ENCODE measurements at regions not wholly inside any gene's neighbourhood (a gene's known extent, or its start where the extent isn't known, plus 50 kb on each side); places are given as distances from the start of the nearest gene placed in this dataset.

GRCh38 chr2:215769246-215769645, 244.1 kb downstream of the MREG start (continued):
- TF ChIP-seq ZNF609 (CRISPR knock-in tag; IDR thresholded peaks at IDR 0.05; ENCODE audit: borderline replicate concordance) (no peak), ZEB2 (IDR thresholded peaks at IDR 0.05) (no peak), GATA2 (CRISPR knock-in tag; IDR thresholded peaks at IDR 0.05) (no peak), ZKSCAN8 (CRISPR knock-in tag; IDR thresholded peaks at IDR 0.05) (no peak)

GRCh38 chr2:215767625-215768024, 245.7 kb downstream of the MREG start:
- in situ Hi-C loops (cut with MboI) (no loop called here), intact Hi-C loops (cut with micrococcal nuclease) (no loop called here)
- 38% methylated on average over 1 of the region's 1 CpG for WGBS (ENCODE audit: insufficient coverage, low coverage, missing lambda C conversion rate)
- Histone ChIP-seq H3K4me2 (ENCODE audit: insufficient read depth, low read length) (no peak overlapping the region), H3K9ac (ENCODE audit: insufficient read depth in 1 of 2, low read depth in 2 of 2, low read length in 2 of 2) (no peak overlapping the region), H2AFZ (ENCODE audit: low read depth, low read length) (peak overlapping the region; percentile 75; the same call in 1 of the 2 replicates), H3K9me1 (ENCODE audit: control insufficient read depth, insufficient read depth, low read length) (no peaks in the 10 kb centered on the region), H3K79me2 (ENCODE audit: control insufficient read depth, insufficient read depth, low read length) (no peaks in the 10 kb centered on the region), H3K27ac (ENCODE audit: extremely low read depth, low read depth, low read length) (no peak overlapping the region), H3K36me3 (ENCODE audit: control insufficient read depth, insufficient read depth, low read length) (no peaks in the 10 kb centered on the region), H4K20me1 (replicated peaks; ENCODE audit: control insufficient read depth, insufficient read depth, low read length) (no peaks in the 10 kb centered on the region), H3K9me3 (replicated peaks; ENCODE audit: control insufficient read depth, insufficient read depth, low read depth, low read length) (no peaks in the 10 kb centered on the region), H3K4me3 (no peak overlapping the region), H3K27me3 (ENCODE audit: control insufficient read depth in 2 of 2, insufficient read depth in 2 of 2, low read length in 2 of 2) (no peaks in the 10 kb centered on the region), H3K4me1 (replicated peaks in 1 of 2; ENCODE audit: control insufficient read depth in 2 of 2, insufficient read depth in 2 of 2, low read length in 2 of 2) (peaks cover 6 to 30% of the 10 kb centered on the region in 2 experiments)
- TF ChIP-seq SMARCA4 (IDR thresholded peaks at IDR 0.05): no peak
- TF ChIP-seq ZNF398 (CRISPR knock-in tag; IDR thresholded peaks at IDR 0.05): no peak
- TF ChIP-seq CXXC5 (CRISPR knock-in tag; IDR thresholded peaks at IDR 0.05): no peak
- TF ChIP-seq ZNF311 (CRISPR knock-in tag; IDR thresholded peaks at IDR 0.05): no peak
- no peak for TF ChIP-seq PHF21A (IDR thresholded peaks at IDR 0.05; ENCODE audit: borderline replicate concordance, low read depth)
- TF ChIP-seq HMGN3 (IDR thresholded peaks at IDR 0.05; ENCODE audit: borderline replicate concordance, extremely low read depth, insufficient read length, low read depth, low read length): no peak
- no peak for TF ChIP-seq CGGBP1 (CRISPR knock-in tag; IDR thresholded peaks at IDR 0.05)
- TF ChIP-seq ZNF133 (CRISPR knock-in tag; IDR thresholded peaks at IDR 0.05): no peak
- TF ChIP-seq FUS (optimal IDR thresholded peaks at IDR 0.05; ENCODE audit: low read depth, low read length): no peak
- TF ChIP-seq ARID3A (IDR thresholded peaks at IDR 0.05; ENCODE audit: borderline replicate concordance, low read depth, low read length): no peak
- no peak for DNase-seq (ENCODE audit: extremely low read depth in 1 of 4, low spot score in 3 of 4)
- FAIRE-seq: peak; percentile 62
- no TSS peak for BruUV-seq (replicated peaks)
- ChIA-PET CTCF (ENCODE audit: low intra/inter-chr PET ratio) (no interaction called here), POLR2A (interaction anchor here (1.2 to 1.6 kb wide), 2 partner anchors 18 to 478 kb away, joined by 3 to 4 read pairs; no protein-coding TSS in a partner anchor)
- ATAC-seq: no peak
